Kidney (tissue), 13 donors: ENCODE measurements at regions not wholly inside any gene's neighbourhood (a gene's known extent, or its start where the extent isn't known, plus 50 kb on each side); places are given as distances from the start of the nearest gene placed in this dataset.

ENCODE experiments used
- DNase-seq, 5 donors: peaks; one replicate each; pipeline ENCODE4 v3.0.0-alpha.2; 2013 to 2020
- FAIRE-seq: peaks from 2 replicates; lab custom pipeline; 2012; peaks lifted over from hg19 to GRCh38; lab: Jason Lieb, UNC
- H3K27ac ChIP-seq, 2 donors: one replicate each; pipeline ENCODE4 v1.7.0; 2013; ENCODE audit warnings: low read depth in 2 of 2, low read length in 2 of 2, inconsistent platforms in 1 of 2
- H3K27me3 ChIP-seq: one replicate; pipeline ENCODE4 v1.7.1; 2013; ENCODE audit warnings: low read length, inconsistent platforms; ENCODE audit not compliant: control insufficient read depth, insufficient read depth
- H3K36me3 ChIP-seq, 3 donors: one replicate each; pipeline versions ENCODE4 v1.7.0 to v1.7.1; 2013; ENCODE audit warnings: low read length in 3 of 3, control low read depth in 1 of 3, inconsistent platforms in 1 of 3; ENCODE audit not compliant: insufficient read depth in 3 of 3, control insufficient read depth in 2 of 3
- H3K4me1 ChIP-seq, 3 donors: one replicate each; pipeline versions ENCODE4 v1.7.0 to v1.7.1; 2013; ENCODE audit warnings: low read length in 3 of 3, inconsistent platforms in 1 of 3, low read depth in 1 of 3; ENCODE audit not compliant: control insufficient read depth in 2 of 3, insufficient read depth in 2 of 3
- H3K4me3 ChIP-seq, 3 donors: one replicate each; pipeline versions ENCODE4 v1.7.0 to v1.8.1; 2013; ENCODE audit warnings: low read length in 3 of 3, control low read depth in 1 of 3, inconsistent platforms in 1 of 3
- H3K9ac ChIP-seq, 3 donors: one replicate each; pipeline versions ENCODE4 v1.7.0 to v1.7.1; 2013; ENCODE audit warnings: low read length in 3 of 3, control low read depth in 1 of 3, inconsistent platforms in 1 of 3
- H3K9me3 ChIP-seq, 3 donors: one replicate each; pipeline versions ENCODE4 v1.7.0 to v1.7.1; 2013; ENCODE audit warnings: low read length in 3 of 3, control low read depth in 1 of 3, inconsistent platforms in 1 of 3; ENCODE audit not compliant: control insufficient read depth in 2 of 3, insufficient read depth in 1 of 3
- intact Hi-C: fragments of 100-400 bp; cut with DNase I; formaldehyde crosslinking; loops from one replicate; pipeline ENCODE4 v1.11.1; 2022
- TF ChIP-seq, protein P1 (sequence below): IDR thresholded peaks from 3 replicates; pipeline ENCODE4 v1.5.1; 2012; ENCODE audit warnings: mild to moderate bottlenecking, moderate library complexity, borderline replicate concordance; ENCODE audit not compliant: insufficient read depth; ENCODE audit errors: extremely low read depth
- donor health status: control.
- donor health status: control.
- donor health status: control.
- donor health status: control.
- donor health status: control.
- donor health status: DM: yes; HTN: yes; CAD: no.
- donor health status: Normal renal cell carcinoma (clear cell type).

DNA sequence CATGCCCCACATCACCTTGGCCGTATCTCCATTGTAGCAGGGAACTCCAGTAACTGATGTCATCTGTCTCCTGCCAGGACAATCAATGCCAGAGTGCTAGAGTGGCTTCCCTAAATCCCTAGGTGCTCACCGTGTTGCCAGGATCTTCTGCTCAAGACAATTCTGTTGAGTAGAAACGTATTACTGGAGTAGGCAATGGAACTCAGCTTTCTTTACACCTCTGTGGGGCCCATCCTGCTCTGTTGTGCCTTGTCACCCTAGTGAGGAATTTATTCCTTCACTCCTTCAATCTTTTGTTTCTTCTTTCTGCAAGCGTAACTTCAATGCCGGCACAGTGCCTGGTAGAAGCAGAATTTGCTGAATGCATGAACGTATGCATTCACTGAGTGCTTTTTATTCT is 305.5 kb upstream of the ZMIZ1 start:
- H3K9me3 ChIP-seq, result no peaks in the 10 kb centered on the region
- DNase-seq, result no peak
- H3K36me3 ChIP-seq, result no peaks in the 10 kb centered on the region
- TF ChIP-seq, protein P1, sequence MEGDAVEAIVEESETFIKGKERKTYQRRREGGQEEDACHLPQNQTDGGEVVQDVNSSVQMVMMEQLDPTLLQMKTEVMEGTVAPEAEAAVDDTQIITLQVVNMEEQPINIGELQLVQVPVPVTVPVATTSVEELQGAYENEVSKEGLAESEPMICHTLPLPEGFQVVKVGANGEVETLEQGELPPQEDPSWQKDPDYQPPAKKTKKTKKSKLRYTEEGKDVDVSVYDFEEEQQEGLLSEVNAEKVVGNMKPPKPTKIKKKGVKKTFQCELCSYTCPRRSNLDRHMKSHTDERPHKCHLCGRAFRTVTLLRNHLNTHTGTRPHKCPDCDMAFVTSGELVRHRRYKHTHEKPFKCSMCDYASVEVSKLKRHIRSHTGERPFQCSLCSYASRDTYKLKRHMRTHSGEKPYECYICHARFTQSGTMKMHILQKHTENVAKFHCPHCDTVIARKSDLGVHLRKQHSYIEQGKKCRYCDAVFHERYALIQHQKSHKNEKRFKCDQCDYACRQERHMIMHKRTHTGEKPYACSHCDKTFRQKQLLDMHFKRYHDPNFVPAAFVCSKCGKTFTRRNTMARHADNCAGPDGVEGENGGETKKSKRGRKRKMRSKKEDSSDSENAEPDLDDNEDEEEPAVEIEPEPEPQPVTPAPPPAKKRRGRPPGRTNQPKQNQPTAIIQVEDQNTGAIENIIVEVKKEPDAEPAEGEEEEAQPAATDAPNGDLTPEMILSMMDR, result no peak
- peaks cover 0 to 2% (median 0%) of the 10 kb centered on the region in 3 donors for H3K4me1 ChIP-seq
- H3K27ac ChIP-seq, result no peak overlapping the region
- intact Hi-C loops, result no loop called here
- H3K9ac ChIP-seq, result no peak overlapping the region
- H3K4me3 ChIP-seq, result no peak overlapping the region
- H3K27me3 ChIP-seq, result no peaks in the 10 kb centered on the region
- no peak for FAIRE-seq

DNA sequence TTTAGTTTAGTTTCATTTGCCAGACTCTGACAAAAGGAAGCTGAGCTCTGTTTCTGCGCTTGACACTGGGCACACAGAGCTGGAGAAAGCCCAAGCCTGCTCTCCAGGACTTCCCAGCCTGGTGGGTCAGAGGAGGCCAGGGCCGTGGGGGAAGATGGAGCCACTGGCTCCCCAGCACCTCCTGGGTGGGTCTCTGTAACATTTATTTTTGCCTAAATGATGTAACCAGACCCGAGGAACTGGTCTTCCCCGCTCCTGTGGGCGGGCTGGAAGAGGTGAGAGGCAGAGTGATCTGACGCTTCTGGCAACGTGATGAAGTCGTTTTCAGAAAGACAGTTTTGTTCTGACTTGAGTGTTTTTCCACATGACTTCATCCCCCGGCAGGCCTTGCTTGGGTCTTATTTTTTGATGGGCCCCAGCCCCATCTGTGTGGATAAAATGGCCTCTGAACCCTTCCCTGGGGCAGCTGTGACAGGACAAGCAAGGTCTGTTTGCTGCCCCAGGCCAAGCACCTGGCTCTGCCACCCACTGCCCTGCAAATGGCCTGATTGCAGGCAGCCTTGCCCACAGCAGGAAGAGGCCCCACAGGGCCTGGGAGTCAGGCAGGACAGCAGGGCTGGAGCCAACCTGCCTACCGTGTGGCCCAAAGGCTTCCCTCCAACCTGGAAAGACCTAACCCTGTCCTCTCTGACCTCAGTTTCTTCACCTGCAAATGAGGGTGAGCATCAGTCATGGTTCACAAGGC is 304.9 kb upstream of the ZMIZ1 start:
- H3K4me1 ChIP-seq, result peaks cover 0 to 2% (median 0%) of the 10 kb centered on the region in 3 donors
- FAIRE-seq (no peak), DNase-seq (peak in 4 of 5 donors; percentile 42 to 64 (median 58))
- H3K27me3 ChIP-seq, result no peaks in the 10 kb centered on the region
- no peak overlapping the region for H3K4me3 ChIP-seq
- intact Hi-C loops, result no loop called here
- no peaks in the 10 kb centered on the region for H3K36me3 ChIP-seq
- no peak overlapping the region for H3K27ac ChIP-seq
- no peaks in the 10 kb centered on the region for H3K9me3 ChIP-seq
- no peak overlapping the region for H3K9ac ChIP-seq
- TF ChIP-seq, protein P1, result no peak

DNA sequence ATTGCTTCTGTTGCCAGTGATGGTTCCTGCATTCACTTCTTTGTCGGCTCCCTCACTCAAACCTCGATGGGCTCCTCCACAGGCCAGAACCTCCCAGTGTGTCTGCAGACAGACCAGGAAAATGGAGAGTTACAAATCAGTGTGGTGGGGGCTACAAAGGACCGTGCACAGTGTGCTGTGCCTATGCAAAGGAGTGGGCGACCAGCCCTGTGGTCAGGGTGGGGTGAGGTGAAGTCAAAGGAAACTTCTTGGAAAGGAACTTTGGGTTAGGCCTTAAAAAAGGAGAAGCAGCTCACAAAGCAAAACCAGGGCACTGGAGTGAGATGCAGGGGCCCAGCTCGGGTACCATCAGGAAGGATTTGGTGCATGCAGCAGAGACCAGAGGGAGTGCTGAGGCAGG is 304.3 kb upstream of the ZMIZ1 start:
- Histone ChIP-seq H3K27ac (no peak overlapping the region), H3K27me3 (no peaks in the 10 kb centered on the region), H3K9me3 (no peaks in the 10 kb centered on the region), H3K4me3 (no peak overlapping the region), H3K9ac (no peak overlapping the region), H3K4me1 (peaks cover 0 to 2% (median 0%) of the 10 kb centered on the region in 3 donors), H3K36me3 (no peaks in the 10 kb centered on the region)
- intact Hi-C loops, result no loop called here
- TF ChIP-seq, protein P1, result no peak
- DNase-seq (peak in 1 of 5 donors; percentile 31), FAIRE-seq (no peak)
